DMS114 treated with DMSO at 0.1 percent for 48 hours (cell line): ENCODE measurements at regions not wholly inside any gene's neighbourhood (a gene's known extent, or its start where the extent isn't known, plus 50 kb on each side); places are given as distances from the start of the nearest gene placed in this dataset.

Experiments
- DNase-seq: peaks from one replicate; lab custom pipeline; 2025; ENCODE audit not compliant: unreplicated experiment; lab: John Stamatoyannopoulos, UW

GRCh38 chr5:3365501-3366215 lies 230.0 kb upstream of the IRX1 start:
- no peak for DNase-seq

GRCh38 chr5:3364941-3365340 lies 230.7 kb upstream of the IRX1 start:
- no peak for DNase-seq

DNA sequence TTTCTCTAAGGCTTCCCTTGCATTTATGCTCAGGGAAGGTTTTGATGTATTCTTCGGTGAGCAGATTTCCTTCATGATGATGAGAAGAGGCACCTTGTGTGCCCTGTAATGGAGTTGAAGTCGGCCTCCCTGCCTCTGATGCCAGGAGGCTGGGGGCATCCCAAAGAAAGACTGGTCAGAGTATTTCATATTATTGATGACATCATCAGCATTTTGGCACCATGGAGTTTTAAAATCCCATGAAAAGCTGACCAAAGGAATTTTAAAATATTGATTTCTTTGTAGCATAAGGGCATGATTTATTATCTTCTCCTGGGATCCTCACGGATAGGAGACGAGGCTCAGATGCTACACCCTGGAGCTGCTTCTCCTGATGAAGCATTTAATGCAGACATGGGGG lies 231.2 kb upstream of the IRX1 start:
- DNase-seq: no peak

DNA sequence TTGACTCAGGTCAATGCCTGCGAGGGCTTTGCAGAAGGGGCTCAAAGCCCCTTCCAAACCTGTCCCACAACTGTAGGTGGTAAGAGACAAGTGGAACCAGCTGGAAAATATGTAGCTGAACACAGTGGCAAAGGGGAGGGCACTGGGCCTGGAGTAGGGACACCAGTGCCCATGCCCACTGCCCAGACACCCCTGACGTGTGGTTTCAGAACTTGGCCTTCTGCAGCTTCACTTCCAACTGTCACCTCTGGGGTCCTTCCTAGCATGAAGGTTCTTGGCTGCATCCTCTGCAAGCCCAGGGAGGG lies 233.1 kb upstream of the IRX1 start:
- DNase-seq: no peak

DNA sequence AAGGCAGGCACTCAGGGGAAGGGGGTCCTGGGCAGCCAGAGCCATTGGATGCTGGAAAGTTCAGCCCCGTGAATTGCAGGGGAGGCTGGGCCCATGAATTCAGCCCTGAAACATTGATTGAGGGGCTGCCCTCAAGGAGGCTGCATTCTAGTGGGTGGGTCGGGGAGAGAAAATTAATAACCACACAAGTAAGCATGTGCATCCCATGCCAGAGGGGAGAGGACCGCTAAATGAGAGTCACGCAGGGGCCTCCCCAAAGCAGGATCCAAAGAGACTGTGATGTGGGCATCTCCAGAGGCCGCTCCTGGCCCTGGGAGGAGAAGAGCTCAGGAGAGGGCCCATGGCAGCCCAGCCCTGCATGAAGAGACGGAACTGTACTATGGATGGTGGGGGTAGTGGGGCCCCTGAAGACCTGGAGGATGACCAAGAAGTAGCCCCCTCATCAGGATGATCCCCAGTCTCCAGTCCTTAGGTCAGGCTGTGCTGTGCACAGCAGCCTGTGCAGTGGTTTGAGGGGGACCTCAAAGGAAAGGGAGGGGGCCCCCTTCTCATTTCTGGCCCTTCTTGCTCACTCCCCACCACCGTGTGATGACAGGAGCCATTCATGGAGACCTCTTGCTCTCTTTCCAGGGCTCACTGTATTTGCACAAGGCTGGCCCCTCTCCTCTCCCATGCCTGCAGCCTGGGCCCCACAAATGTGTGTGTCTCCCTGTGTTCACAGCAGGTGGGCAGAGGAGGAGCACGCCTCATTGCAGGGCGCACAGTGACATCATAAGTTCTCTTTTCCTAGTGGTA lies 233.6 kb upstream of the IRX1 start:
- DNase-seq: no peak

DNA sequence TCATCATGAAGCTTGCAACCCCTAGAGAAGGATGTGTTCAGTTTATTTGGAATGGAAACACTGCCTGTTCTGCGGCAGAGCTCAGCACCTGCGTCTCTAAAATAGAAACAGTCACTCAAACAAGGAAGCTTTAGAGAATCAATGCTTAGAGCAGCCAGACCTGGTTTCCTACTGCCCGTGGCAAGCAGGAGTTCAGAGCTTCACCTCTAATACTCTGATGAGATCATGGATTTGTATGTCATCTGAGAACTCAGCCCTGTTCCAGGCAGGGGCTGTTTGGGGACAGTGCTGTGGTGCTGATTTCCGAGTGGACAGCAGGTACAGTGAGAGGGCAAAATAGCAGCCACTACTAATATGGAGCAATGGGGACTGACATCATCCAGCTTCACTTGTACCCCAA lies 236.0 kb upstream of the IRX1 start:
- no peak for DNase-seq

DNA sequence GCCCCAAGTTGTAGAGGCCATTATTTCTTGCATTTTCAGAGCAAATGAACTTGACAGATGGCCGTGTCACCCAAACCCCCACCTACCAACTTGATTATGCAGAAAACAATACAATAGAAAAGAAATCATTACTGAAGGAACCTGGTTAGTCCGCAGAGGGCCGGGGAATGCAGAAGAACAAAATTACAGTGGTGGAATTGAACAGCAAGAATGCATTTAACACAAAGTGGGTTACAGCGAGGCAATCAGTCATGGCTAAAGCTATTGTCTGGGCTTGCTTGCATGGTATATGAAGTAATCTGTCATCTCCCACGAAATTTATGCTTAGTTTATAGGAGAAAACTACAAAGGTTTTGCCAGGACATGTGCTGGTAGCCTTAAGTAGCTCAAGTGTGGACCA lies 238.3 kb upstream of the IRX1 start:
- no peak for DNase-seq

- DNase-seq: no peak
Measured at GRCh38 chr5:3356016-3356415, 239.6 kb upstream of the IRX1 start.

- no peak for DNase-seq
Measured at GRCh38 chr5:3355126-3355525, 240.5 kb upstream of the IRX1 start.

GRCh38 chr5:3354606-3355005 lies 241.0 kb upstream of the IRX1 start:
- DNase-seq: no peak

DNA sequence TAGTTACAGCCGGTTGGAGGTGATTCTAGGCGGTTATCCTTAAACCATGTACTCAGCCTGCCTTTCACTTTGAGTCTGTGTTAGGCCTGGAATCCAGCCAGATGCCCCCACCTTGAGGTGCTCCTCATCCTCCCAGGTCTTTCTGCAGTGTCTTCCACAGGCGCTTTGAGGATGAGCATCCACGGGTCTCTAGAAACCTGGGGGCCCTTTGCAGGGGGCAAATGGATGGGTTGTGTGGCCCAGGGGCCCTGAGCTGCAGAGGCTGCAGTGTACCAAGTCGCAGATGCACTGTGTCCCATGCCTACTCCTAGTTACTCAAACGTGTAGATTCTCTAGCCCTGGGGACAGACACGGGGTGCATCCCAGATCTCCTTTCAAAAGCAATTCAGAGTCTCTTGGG lies 242.1 kb upstream of the IRX1 start:
- DNase-seq: no peak

DNA sequence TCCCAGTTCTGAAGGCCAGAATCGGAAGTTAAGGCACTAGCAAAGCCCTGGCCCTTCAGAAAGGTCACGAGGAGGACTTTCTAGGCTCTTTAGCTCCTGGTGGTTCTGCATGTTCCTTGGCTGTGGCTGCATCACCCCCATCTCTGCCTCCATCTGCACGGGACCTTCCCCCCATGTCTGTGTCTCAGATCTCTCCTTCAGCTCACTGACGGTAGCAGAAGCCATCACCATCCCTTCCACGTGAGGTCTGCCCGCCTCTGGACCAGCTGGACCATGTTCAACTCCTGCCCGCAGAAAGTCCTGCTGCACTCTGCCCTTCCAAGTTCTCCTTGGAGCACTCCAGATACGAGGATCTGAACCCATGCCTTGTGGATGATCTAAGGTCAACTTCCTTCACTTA lies 242.9 kb upstream of the IRX1 start:
- no peak for DNase-seq

DNA sequence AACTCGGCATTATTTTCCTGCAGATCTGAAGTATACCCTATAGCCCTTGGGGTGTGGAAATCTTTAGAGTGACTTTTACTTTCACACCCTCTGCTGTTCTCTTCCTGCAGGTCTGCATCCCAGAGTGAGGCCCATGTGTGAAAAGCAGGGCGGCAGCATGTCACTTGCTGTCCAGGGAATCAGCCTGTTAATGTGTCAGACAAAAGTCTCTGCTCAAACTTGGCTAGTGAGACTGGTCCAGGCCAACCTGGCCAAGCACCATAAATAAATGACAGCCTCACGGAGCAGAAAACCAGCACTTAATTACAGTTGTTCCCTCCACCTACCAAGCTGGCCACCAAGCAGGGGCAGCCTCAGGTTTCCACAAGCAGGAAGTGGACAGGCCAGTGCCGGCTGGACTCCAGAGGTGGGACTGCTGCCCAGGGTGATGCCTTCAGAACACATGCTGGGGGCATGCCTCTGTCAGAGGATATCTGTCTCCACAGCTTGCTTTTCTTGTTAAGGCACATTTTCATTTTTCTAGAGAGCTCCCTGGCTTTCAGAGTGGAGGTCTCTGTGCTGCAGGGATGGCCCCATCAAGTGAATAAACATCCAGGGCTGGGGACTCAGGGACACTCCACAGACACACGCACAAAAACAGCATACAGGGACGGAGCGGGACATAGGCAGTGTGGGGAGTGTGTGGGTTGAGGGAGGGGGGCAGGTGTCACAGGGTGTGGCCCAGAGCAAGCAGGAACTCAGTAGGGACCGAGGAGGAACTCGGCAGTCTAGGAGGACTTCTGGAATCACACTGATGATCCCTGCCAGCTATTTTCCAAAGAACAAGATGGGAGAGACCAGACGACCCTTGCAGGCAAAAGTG lies 243.8 kb upstream of the IRX1 start:
- DNase-seq: no peak

- no peak for DNase-seq
Measured at GRCh38 chr5:3350781-3351180, 244.9 kb upstream of the IRX1 start.

DNA sequence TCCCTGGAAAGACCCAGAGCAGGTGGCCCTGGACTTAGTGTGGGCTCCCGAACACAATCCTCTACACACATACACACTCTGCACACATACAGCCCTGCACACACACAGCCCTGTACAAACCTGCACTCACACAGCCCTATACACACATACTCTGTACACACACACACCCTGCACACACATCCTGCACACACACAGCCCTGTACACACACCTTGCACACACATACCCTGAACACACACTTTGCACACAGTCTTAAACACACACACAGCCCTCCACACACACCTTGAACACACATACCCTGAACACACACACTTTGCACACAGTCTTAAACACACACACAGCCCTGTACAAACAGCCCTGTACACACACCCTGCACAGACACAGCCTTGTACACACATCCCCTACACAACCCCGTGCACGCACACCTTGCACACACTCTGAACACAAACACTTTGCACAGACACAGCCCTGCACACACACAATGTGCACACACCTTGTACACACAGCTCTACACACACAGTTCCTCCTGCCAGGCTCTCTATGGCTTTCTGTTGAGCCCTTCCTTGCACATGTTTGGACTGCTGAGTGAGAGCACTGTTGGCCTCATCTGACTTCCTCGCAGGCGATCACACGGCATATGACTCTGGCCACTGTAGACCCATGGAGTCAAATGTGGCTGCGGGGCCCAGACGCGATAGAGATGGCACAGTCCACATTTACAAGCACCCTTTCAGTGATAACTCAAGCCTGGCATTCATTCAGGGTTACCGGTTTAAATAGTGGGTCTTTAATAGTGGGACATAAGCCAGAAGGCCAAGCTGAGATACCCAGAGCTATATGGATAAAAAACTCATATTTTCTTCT lies 245.7 kb upstream of the IRX1 start:
- no peak for DNase-seq

- no peak for DNase-seq
Measured at GRCh38 chr5:3348576-3349535, 246.8 kb upstream of the IRX1 start.

DNA sequence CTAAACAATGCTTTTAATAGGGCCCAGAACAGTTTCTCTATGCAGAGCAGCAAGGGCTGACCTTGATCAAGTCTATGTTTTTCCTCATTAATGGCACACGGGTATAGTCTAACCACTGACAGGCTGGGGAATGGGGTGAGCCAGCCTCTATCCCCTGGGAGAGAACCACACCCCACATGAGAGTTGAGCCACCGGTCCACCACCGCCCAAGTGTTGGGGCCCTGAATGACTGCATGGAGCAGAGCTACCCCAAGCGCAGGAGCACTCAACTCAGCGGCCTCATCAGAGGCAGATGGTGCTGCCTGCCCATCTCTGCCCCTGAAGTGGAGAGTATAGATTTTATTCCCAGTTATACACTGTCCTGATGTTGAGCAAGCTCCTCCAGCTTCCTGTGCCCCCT lies 247.9 kb upstream of the IRX1 start:
- DNase-seq: no peak

DNA sequence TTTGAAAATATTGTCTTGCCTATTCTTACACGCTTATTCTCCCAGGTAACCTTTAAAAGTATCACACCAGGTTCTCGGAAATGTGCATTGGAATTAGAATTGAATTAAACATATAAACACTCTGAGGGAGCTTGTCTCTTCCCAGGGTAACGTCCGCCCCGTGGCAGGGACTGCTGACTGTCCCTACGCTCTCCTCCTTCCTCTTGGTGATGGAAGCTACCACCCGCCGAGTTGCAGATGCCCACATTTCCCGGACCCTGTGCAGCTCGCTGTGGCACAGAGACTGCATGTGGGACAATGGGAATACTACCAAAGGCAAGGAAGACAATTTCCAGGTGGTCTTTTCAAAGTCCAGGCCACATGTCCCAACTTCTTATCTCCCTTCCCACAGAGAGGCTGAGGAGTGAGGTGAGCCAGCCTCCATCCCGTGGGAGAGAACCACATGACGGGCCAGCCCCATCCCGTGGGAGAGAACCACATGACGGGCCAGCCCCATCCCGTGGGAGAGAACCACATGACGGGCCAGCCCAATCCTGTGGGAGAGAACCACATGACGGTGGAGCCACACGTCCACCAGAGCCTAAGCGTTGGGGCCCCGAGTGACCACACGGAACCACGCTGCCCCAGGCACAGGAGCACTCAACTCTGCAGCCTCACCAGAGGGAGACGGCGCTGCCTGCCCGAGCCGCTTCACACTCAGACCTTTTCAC lies 249.4 kb upstream of the IRX1 start:
- no peak for DNase-seq

GRCh38 chr5:3345195-3345594 lies 250.4 kb upstream of the IRX1 start:
- no peak for DNase-seq
